ENCODE measurements at regions not wholly inside any gene's neighbourhood (a gene's known extent, or its start where the extent isn't known, plus 50 kb on each side); places are given as distances from the start of the nearest gene placed in this dataset.

- TF ChIP-seq, protein P1, sequence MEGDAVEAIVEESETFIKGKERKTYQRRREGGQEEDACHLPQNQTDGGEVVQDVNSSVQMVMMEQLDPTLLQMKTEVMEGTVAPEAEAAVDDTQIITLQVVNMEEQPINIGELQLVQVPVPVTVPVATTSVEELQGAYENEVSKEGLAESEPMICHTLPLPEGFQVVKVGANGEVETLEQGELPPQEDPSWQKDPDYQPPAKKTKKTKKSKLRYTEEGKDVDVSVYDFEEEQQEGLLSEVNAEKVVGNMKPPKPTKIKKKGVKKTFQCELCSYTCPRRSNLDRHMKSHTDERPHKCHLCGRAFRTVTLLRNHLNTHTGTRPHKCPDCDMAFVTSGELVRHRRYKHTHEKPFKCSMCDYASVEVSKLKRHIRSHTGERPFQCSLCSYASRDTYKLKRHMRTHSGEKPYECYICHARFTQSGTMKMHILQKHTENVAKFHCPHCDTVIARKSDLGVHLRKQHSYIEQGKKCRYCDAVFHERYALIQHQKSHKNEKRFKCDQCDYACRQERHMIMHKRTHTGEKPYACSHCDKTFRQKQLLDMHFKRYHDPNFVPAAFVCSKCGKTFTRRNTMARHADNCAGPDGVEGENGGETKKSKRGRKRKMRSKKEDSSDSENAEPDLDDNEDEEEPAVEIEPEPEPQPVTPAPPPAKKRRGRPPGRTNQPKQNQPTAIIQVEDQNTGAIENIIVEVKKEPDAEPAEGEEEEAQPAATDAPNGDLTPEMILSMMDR (IDR thresholded peaks at IDR 0.05) = no peak
- TF ChIP-seq POLR2AphosphoS5 (IDR thresholded peaks at IDR 0.05) (no peak), POLR2A (IDR thresholded peaks at IDR 0.05) (no peak), EP300 (IDR thresholded peaks at IDR 0.05) (no peak)
These were observed 261.3 kb downstream of the EDEM1 start for GRCh38 chr3:5448816-5449215.

Measured in stomach (tissue), 4 donors.